Activated CD4-positive, alpha-beta T cell treated with anti-CD3 and anti-CD28 coated beads, Interleukin-2, amount 10 ng/mL, durations not matched to agents 24 days and 14 days (primary cell): ENCODE measurements at regions not wholly inside any gene's neighbourhood (a gene's known extent, or its start where the extent isn't known, plus 50 kb on each side); places are given as distances from the start of the nearest gene placed in this dataset.

Source experiments
- DNase-seq: peaks from one replicate; pipeline ENCODE4 v3.0.0; 2022
- H3K27ac Mint-ChIP-seq: one replicate; pipeline ENCODE4 v1.8.0; 2022; ENCODE audit warnings: mild to moderate bottlenecking, mixed read lengths
- H3K27me3 Mint-ChIP-seq: one replicate; pipeline ENCODE4 v1.8.0; 2022; ENCODE audit warnings: mixed read lengths
- H3K36me3 Mint-ChIP-seq: one replicate; pipeline ENCODE4 v1.8.0; 2022; ENCODE audit warnings: low read depth, mild to moderate bottlenecking, mixed read lengths
- H3K4me1 Mint-ChIP-seq: one replicate; pipeline ENCODE4 v1.8.0; 2021; ENCODE audit warnings: mixed read lengths
- H3K4me3 Mint-ChIP-seq: one replicate; pipeline ENCODE4 v1.8.0; 2022; ENCODE audit warnings: mild to moderate bottlenecking, moderate library complexity, mixed read lengths
- H3K9me3 Mint-ChIP-seq: one replicate; pipeline ENCODE4 v1.8.0; 2021; ENCODE audit warnings: mixed read lengths
- intact Hi-C: fragments of 100-400 bp; cut with micrococcal nuclease; formaldehyde crosslinking; loops from one replicate; pipeline ENCODE4 v1.15.1; 2023

DNA sequence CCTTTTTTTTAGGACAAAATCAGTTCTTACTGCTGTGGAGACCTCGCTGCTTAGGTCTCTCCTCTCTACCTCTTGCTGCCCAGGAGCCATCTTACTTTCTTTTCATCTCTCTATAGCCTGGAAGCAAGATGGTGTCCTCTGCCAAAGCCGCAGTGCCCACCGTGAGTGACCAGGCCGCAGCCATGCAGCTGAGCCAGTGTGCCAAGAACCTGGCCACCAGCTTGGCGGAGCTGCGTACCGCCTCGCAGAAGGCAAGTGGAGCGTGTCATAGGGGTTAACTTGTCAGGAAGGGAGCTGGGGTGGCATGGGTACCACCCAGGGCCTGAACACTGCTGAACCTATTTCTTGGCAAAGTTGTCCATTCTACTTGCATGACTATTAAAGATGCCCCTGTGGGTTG is 320.3 kb upstream of the TPM1 start:
- Mint-ChIP-seq H3K27me3 (no peaks in the 10 kb centered on the region), H3K4me1 (no peaks in the 10 kb centered on the region), H3K4me3 (no peak overlapping the region), H3K36me3 (no peaks in the 10 kb centered on the region), H3K9me3 (no peaks in the 10 kb centered on the region), H3K27ac (no peak overlapping the region)
- no peak for DNase-seq
- intact Hi-C loops: no loop called here

DNA sequence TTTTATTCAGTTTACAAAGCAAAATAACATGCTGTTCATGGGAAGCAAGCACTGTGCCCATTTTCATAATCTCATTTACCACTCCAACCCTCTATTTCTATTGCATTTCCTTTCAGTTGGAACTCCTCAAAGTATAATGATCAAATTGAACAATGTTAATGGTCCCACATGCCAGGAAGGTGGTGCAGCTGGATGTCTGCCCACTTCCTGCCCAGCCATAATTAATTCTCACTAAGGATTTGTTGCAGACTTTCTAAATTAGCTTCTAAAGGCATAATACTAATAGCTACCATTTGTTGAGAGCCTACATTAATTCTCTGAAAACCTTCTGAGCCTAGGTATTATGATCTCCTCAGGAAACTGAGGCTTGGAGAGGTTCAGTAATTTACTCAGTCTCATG is 316.1 kb upstream of the TPM1 start:
- H3K9me3 Mint-ChIP-seq: no peaks in the 10 kb centered on the region
- peaks cover 13% of the 10 kb centered on the region for H3K27me3 Mint-ChIP-seq
- DNase-seq: no peak
- H3K4me1 Mint-ChIP-seq: no peaks in the 10 kb centered on the region
- H3K27ac Mint-ChIP-seq: no peak overlapping the region
- H3K4me3 Mint-ChIP-seq: no peak overlapping the region
- intact Hi-C loops: no loop called here
- H3K36me3 Mint-ChIP-seq: no peaks in the 10 kb centered on the region

DNA sequence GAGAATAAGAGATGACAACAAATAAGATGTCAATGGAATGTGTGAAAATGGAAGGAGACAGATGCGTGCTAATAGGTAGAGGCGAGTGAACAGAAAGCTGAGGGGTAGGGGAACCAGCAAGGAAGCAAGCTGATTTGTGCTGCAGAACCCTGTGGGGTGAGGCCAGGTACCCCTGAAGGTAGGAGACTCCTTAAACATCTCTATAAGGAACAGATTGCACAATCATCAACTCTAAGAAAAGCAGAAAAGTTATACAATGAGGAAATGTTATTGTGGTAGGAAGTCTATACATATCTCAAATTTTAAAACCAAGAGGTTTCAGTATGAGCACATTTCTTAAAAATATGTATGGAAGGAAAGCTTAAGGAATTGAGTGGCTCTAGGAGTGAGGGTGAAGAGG is 315.0 kb upstream of the TPM1 start:
- no peak for DNase-seq
- intact Hi-C loops: no loop called here
- Mint-ChIP-seq H3K4me1 (no peaks in the 10 kb centered on the region), H3K27me3 (peaks cover 16% of the 10 kb centered on the region), H3K27ac (no peak overlapping the region), H3K36me3 (no peaks in the 10 kb centered on the region), H3K4me3 (no peak overlapping the region), H3K9me3 (no peaks in the 10 kb centered on the region)

DNA sequence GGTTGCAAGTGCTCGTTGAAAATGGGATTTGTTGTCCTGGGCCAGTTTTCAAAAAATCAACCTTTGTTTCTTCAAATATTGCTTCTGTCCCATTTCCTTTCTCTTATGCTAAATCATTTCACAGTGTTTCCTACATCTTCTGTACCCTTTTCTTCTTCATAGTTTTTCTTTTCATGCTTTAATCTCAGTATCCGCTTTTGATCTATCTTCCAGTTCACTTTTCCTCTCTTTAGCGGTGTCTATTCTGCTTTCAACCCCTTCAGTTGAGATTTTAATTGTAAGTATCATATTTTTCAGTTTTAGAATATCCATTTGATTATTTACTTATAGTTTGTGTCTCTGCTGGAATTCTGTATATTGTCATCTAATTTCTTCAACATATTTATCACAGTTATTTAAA is 311.7 kb upstream of the TPM1 start:
- no peaks in the 10 kb centered on the region for H3K9me3 Mint-ChIP-seq
- no peak overlapping the region for H3K27ac Mint-ChIP-seq
- H3K4me3 Mint-ChIP-seq: no peak overlapping the region
- intact Hi-C loops: no loop called here
- no peaks in the 10 kb centered on the region for H3K36me3 Mint-ChIP-seq
- H3K4me1 Mint-ChIP-seq: no peaks in the 10 kb centered on the region
- H3K27me3 Mint-ChIP-seq: peaks cover 19% of the 10 kb centered on the region
- no peak for DNase-seq

DNA sequence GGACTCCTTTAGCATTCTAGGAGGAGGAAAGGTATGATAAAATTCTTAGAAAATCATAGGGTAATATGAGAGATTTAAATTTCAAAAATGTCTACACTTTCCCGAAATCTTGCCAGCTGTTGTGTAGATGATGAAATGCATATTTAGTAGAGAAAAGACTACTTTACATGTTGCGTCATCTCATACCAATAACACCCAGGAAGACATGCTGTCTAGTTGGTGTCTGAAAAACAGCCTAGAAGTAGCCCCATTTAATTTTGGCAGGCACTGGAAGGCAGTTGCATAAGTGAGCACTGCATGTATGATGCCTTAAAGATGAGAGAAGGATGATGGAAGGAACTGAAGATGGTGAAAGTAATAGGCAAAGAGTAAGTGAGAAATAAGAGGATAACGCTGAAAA is 310.5 kb upstream of the TPM1 start:
- intact Hi-C loops: no loop called here
- Mint-ChIP-seq H3K36me3 (no peaks in the 10 kb centered on the region), H3K27ac (no peak overlapping the region), H3K4me1 (no peaks in the 10 kb centered on the region), H3K9me3 (no peaks in the 10 kb centered on the region), H3K27me3 (peaks cover 19% of the 10 kb centered on the region), H3K4me3 (no peak overlapping the region)
- no peak for DNase-seq

GRCh38 chr15:62734706-62735105 is 307.8 kb upstream of the TPM1 start:
- no peak for DNase-seq
- Mint-ChIP-seq H3K36me3 (no peaks in the 10 kb centered on the region), H3K4me3 (no peak overlapping the region), H3K27ac (no peak overlapping the region), H3K27me3 (peaks cover 11% of the 10 kb centered on the region), H3K9me3 (no peaks in the 10 kb centered on the region), H3K4me1 (no peaks in the 10 kb centered on the region)
- intact Hi-C loops: no loop called here

- DNase-seq: no peak
- intact Hi-C loops: no loop called here
- H3K4me1 Mint-ChIP-seq: no peaks in the 10 kb centered on the region
- no peaks in the 10 kb centered on the region for H3K9me3 Mint-ChIP-seq
- peaks cover 7% of the 10 kb centered on the region for H3K27me3 Mint-ChIP-seq
- H3K4me3 Mint-ChIP-seq: no peak overlapping the region
- H3K27ac Mint-ChIP-seq: no peak overlapping the region
- no peaks in the 10 kb centered on the region for H3K36me3 Mint-ChIP-seq
Observed at GRCh38 chr15:62736756-62737155, 305.8 kb upstream of the TPM1 start.

DNA sequence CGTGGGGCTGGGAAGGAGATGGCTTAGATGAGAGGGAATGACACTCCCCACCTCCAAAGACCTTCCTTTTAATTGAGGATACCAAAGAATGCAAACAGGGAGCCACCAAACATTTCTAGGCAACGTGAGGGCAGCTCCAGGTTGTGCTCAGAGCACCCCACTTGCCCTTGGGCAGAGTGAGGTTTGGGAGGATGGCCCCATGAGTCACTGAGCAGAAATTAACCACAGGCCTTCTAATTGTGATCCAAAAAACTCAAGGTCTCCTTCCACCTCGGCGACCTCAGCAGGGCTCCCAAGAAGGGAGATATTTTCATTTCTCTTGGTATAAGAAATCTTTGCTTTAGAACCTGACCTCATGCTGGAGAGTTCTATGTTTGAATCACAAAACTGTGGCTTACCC is 305.0 kb upstream of the TPM1 start:
- no peaks in the 10 kb centered on the region for H3K36me3 Mint-ChIP-seq
- intact Hi-C loops: no loop called here
- no peaks in the 10 kb centered on the region for H3K9me3 Mint-ChIP-seq
- peaks cover 3% of the 10 kb centered on the region for H3K27me3 Mint-ChIP-seq
- DNase-seq: no peak
- H3K4me3 Mint-ChIP-seq: no peak overlapping the region
- no peak overlapping the region for H3K27ac Mint-ChIP-seq
- H3K4me1 Mint-ChIP-seq: no peaks in the 10 kb centered on the region

- Mint-ChIP-seq H3K27me3 (no peaks in the 10 kb centered on the region), H3K4me1 (no peaks in the 10 kb centered on the region), H3K36me3 (no peaks in the 10 kb centered on the region), H3K4me3 (no peak overlapping the region), H3K9me3 (no peaks in the 10 kb centered on the region), H3K27ac (no peak overlapping the region)
- no peak for DNase-seq
- intact Hi-C loops: no loop called here
Observed at GRCh38 chr15:62739082-62739481, 303.5 kb upstream of the TPM1 start.

DNA sequence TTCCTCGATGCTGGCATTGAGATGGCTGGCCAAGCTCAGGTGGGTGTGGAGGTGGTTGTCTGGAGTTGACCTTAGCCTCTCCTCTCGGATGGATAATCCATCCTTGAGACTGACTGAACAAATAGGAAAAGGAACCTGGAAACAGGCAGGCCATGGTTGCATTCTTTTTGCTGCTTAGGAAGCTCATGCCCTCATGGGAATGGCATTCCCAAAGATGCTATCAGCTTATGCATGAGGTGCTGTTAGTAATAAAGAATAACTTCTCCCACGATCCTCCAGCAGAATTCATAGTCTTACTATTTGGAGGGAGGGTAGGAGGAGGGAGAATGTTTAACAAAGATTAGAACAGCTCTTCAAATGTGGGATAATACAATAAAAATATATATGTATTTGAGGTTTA is 303.0 kb upstream of the TPM1 start:
- Mint-ChIP-seq H3K4me1 (no peaks in the 10 kb centered on the region), H3K9me3 (no peaks in the 10 kb centered on the region), H3K4me3 (no peak overlapping the region), H3K27ac (no peak overlapping the region), H3K27me3 (no peaks in the 10 kb centered on the region), H3K36me3 (no peaks in the 10 kb centered on the region)
- intact Hi-C loops: no loop called here
- no peak for DNase-seq

- Mint-ChIP-seq H3K4me3 (no peak overlapping the region), H3K9me3 (no peaks in the 10 kb centered on the region)
Observed at GRCh38 chr15:62740141-62741004, 302.2 kb upstream of the TPM1 start.

DNA sequence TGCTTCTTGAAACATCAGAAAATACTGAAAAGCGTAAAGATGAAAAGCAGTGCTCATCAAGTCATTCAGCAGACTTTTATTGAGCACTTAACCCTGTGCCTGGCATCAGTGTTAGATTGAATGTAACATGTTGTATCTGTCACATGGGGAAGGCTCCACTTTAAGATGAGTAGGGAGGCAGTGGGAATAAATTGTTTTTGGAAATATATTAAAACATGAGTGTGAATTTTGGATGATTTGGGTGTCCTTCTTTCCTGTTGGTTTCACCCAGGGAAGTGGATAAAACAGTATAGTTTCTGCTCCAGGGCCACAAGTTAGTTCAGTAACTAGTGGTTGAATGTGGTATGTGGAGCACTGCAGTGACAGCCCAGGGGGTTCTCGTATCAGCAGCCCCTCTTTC is 301.4 kb upstream of the TPM1 start:
- Mint-ChIP-seq H3K27ac (no peak overlapping the region), H3K27me3 (no peaks in the 10 kb centered on the region), H3K36me3 (no peaks in the 10 kb centered on the region), H3K4me1 (no peaks in the 10 kb centered on the region), H3K9me3 (no peaks in the 10 kb centered on the region), H3K4me3 (no peak overlapping the region)
- DNase-seq: no peak
- intact Hi-C loops: loop anchor here (5.0 kb wide), 1 partner anchor 351 kb away; no protein-coding TSS in a partner anchor

More at GRCh38 chr15:62740141-62741004, 302.2 kb upstream of the TPM1 start:
- no peaks in the 10 kb centered on the region for H3K4me1 Mint-ChIP-seq
- intact Hi-C loops: loop anchor here (5.0 kb wide), 1 partner anchor 352 kb away; no protein-coding TSS in a partner anchor
- no peaks in the 10 kb centered on the region for H3K36me3 Mint-ChIP-seq
- H3K27me3 Mint-ChIP-seq: no peaks in the 10 kb centered on the region
- no peak overlapping the region for H3K27ac Mint-ChIP-seq
- no peak for DNase-seq

GRCh38 chr15:62742409-62743171 is 300.0 kb upstream of the TPM1 start:
- Mint-ChIP-seq H3K27ac (no peak overlapping the region), H3K4me1 (no peaks in the 10 kb centered on the region), H3K27me3 (no peaks in the 10 kb centered on the region), H3K9me3 (no peaks in the 10 kb centered on the region), H3K4me3 (no peak overlapping the region), H3K36me3 (no peaks in the 10 kb centered on the region)
- intact Hi-C loops: loop anchor here (5.0 kb wide), 1 partner anchor 350 kb away; no protein-coding TSS in a partner anchor
- DNase-seq: peak; percentile 72

GRCh38 chr15:62745621-62746225 is 296.8 kb upstream of the TPM1 start:
- Mint-ChIP-seq H3K4me3 (no peak overlapping the region), H3K27me3 (no peaks in the 10 kb centered on the region), H3K4me1 (no peaks in the 10 kb centered on the region), H3K36me3 (no peaks in the 10 kb centered on the region), H3K9me3 (no peaks in the 10 kb centered on the region), H3K27ac (no peak overlapping the region)
- DNase-seq: no peak
- intact Hi-C loops: no loop called here
